PC-3 (cell line): ENCODE measurements at regions not wholly inside any gene's neighbourhood (a gene's known extent, or its start where the extent isn't known, plus 50 kb on each side); places are given as distances from the start of the nearest gene placed in this dataset.

Experiments used
- CTCF ChIP-seq: fragments of 300-600 bp; sonication (generic); conservative IDR thresholded peaks from 2 replicates; pipeline ENCODE4 v1.5.1; 2017; ENCODE audit warnings: antibody characterized with exemption, low read depth, mild to moderate bottlenecking, low read length
- EZH2phosphoT487 ChIP-seq: fragments of 300-600 bp; sonication (generic); IDR thresholded peaks from 2 replicates; pipeline ENCODE4 v1.6.1; 2018; ENCODE audit warnings: mild to moderate bottlenecking, antibody characterized with exemption, low read length, borderline replicate concordance

DNA sequence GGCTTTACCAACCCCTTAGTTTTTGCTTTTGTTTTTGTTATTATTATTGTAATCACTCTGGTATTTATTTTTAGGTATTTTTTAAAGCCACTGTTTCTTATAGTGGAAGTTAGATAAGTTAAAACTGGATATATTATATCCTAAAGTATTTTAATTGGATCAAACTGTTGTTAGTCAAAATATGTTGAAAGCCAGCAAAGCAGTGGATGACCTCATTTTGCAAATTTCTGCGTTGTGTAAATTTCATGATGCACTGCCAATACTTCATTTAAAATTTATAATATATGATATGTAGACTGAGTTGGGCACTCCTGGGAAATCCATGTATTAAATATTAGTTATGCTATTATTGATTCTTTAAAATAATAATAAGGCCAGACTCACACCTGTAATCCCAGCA, 661.7 kb upstream of the NRXN1 start:
- TF ChIP-seq EZH2phosphoT487 (no peak), CTCF (no peak)
